ENCODE measurements at regions not wholly inside any gene's neighbourhood (a gene's known extent, or its start where the extent isn't known, plus 50 kb on each side); places are given as distances from the start of the nearest gene placed in this dataset.

DNA sequence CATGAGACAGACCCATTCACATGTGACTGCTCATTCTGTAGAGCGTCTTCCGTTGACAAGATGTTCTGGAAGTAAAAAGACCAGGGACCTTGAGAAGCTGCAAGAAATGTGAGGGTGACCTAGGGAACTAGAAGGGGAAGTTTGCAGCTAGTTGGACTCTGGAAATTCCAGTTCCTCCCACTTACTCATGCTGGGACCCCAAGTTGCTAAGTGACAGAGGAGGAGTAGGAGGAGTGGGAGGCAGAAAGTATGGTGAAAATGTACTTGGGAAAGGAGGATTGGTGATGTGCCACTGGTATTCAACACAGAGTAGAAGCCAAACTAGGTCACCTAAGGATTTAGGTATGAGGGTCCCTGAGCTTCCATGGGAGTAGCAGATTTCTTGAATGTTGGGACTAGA, 132.4 kb downstream of the KCNA5 start:
- TF ChIP-seq, protein P1, sequence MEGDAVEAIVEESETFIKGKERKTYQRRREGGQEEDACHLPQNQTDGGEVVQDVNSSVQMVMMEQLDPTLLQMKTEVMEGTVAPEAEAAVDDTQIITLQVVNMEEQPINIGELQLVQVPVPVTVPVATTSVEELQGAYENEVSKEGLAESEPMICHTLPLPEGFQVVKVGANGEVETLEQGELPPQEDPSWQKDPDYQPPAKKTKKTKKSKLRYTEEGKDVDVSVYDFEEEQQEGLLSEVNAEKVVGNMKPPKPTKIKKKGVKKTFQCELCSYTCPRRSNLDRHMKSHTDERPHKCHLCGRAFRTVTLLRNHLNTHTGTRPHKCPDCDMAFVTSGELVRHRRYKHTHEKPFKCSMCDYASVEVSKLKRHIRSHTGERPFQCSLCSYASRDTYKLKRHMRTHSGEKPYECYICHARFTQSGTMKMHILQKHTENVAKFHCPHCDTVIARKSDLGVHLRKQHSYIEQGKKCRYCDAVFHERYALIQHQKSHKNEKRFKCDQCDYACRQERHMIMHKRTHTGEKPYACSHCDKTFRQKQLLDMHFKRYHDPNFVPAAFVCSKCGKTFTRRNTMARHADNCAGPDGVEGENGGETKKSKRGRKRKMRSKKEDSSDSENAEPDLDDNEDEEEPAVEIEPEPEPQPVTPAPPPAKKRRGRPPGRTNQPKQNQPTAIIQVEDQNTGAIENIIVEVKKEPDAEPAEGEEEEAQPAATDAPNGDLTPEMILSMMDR (conservative IDR thresholded peaks at IDR 0.05 in 1 of 2, IDR thresholded peaks at IDR 0.05 in 1 of 2; ENCODE audit: extremely low read depth in 1 of 2, insufficient read depth in 1 of 2, low read depth in 1 of 2, low read length in 2 of 2), result no peak
- no peak for TF ChIP-seq EZH2 (IDR thresholded peaks at IDR 0.05; ENCODE audit: borderline replicate concordance, low read length)
